VCaP (cell line): ENCODE measurements at regions not wholly inside any gene's neighbourhood (a gene's known extent, or its start where the extent isn't known, plus 50 kb on each side); places are given as distances from the start of the nearest gene placed in this dataset.

Experiments
- H3K27ac ChIP-seq: fragments of 450-650 bp; 2 replicates; pipeline ENCODE4 v1.5.1; 2017
- CTCF ChIP-seq: fragments of 450-650 bp; conservative IDR thresholded peaks from 2 replicates; pipeline ENCODE4 v1.5.1; 2017; ENCODE audit warnings: mild to moderate bottlenecking, moderate library complexity

- TF ChIP-seq CTCF, result no peak
- no peak overlapping the region for H3K27ac ChIP-seq
Observed at GRCh38 chr7:118762451-118762850, 537.9 kb downstream of the ANKRD7 start.

- H3K27ac ChIP-seq, result no peak overlapping the region
- no peak for TF ChIP-seq CTCF
Observed at GRCh38 chr7:118764221-118764620, 539.7 kb downstream of the ANKRD7 start.

- no peak for TF ChIP-seq CTCF
- no peak overlapping the region for H3K27ac ChIP-seq
Observed at GRCh38 chr7:118771672-118772071, 547.2 kb downstream of the ANKRD7 start.

GRCh38 chr7:118777308-118777707, 552.8 kb downstream of the ANKRD7 start:
- H3K27ac ChIP-seq, result no peak overlapping the region
- peak; percentile 22; the same call in 1 of the 2 replicates for TF ChIP-seq CTCF

GRCh38 chr7:118792682-118793081, 568.2 kb downstream of the ANKRD7 start:
- no peak overlapping the region for H3K27ac ChIP-seq
- TF ChIP-seq CTCF, result no peak

- no peak for TF ChIP-seq CTCF
- no peak overlapping the region for H3K27ac ChIP-seq
Observed at GRCh38 chr7:118793582-118793981, 569.1 kb downstream of the ANKRD7 start.

- no peak for TF ChIP-seq CTCF
- no peak overlapping the region for H3K27ac ChIP-seq
Observed at GRCh38 chr7:118794419-118794818, 569.9 kb downstream of the ANKRD7 start.

- TF ChIP-seq CTCF, result no peak
- H3K27ac ChIP-seq, result no peak overlapping the region
Observed at GRCh38 chr7:118801366-118801765, 576.9 kb downstream of the ANKRD7 start.
